ENCODE measurements at regions not wholly inside any gene's neighbourhood (a gene's known extent, or its start where the extent isn't known, plus 50 kb on each side); places are given as distances from the start of the nearest gene placed in this dataset.

DNA sequence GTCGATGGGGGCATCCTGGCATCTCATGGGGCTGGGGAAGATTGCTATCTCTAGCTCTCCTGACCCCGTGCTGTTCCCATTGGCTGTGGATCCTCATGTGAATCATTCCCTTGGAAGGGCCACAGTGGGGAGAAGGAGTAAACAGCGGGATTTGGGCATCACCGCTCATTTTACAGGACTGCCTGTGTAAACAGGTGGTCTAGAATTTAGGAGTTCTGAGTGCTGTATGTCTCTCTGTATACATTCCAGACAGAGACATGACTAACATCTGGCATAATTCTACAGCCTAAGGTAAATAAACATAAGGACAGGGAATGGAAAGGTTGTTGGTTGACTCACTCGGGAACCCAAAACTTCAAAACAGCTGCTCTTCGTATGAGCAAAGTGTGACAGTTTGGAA, 92.7 kb downstream of the COPS8 start:
- TF ChIP-seq, protein P1, sequence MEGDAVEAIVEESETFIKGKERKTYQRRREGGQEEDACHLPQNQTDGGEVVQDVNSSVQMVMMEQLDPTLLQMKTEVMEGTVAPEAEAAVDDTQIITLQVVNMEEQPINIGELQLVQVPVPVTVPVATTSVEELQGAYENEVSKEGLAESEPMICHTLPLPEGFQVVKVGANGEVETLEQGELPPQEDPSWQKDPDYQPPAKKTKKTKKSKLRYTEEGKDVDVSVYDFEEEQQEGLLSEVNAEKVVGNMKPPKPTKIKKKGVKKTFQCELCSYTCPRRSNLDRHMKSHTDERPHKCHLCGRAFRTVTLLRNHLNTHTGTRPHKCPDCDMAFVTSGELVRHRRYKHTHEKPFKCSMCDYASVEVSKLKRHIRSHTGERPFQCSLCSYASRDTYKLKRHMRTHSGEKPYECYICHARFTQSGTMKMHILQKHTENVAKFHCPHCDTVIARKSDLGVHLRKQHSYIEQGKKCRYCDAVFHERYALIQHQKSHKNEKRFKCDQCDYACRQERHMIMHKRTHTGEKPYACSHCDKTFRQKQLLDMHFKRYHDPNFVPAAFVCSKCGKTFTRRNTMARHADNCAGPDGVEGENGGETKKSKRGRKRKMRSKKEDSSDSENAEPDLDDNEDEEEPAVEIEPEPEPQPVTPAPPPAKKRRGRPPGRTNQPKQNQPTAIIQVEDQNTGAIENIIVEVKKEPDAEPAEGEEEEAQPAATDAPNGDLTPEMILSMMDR (IDR thresholded peaks at IDR 0.05; ENCODE audit: low read depth, low read length, poor library complexity, severe bottlenecking) = no peak
- no peak for TF ChIP-seq EZH2phosphoT487 (IDR thresholded peaks at IDR 0.05; ENCODE audit: borderline replicate concordance, low read length)
